Neural cell (in vitro differentiated cells): ENCODE measurements at regions not wholly inside any gene's neighbourhood (a gene's known extent, or its start where the extent isn't known, plus 50 kb on each side); places are given as distances from the start of the nearest gene placed in this dataset.

Experiments used
- EP300 ChIP-seq: fragments of 450-650 bp; conservative IDR thresholded peaks from 2 replicates; pipeline ENCODE4 v1.6.1; 2014; ENCODE audit warnings: antibody characterized with exemption, mild to moderate bottlenecking, moderate library complexity; ENCODE audit not compliant: poor library complexity, severe bottlenecking
- EZH2 ChIP-seq: fragments of 200-600, 300-800 bp; shearing (Covaris generic), sonication (generic); IDR thresholded peaks from 2 replicates; pipeline ENCODE4 v1.6.1; 2014; ENCODE audit warnings: antibody characterized with exemption, low read length, borderline replicate concordance, mild to moderate bottlenecking; ENCODE audit not compliant: insufficient read depth, poor library complexity, severe bottlenecking
- POLR2AphosphoS5 ChIP-seq: IDR thresholded peaks from 2 replicates; pipeline ENCODE4 v1.6.1; 2012
- RAD21 ChIP-seq: fragments of 450-650 bp; conservative IDR thresholded peaks from 2 replicates; pipeline ENCODE4 v1.6.1; 2014; ENCODE audit warnings: antibody characterized with exemption, mild to moderate bottlenecking, moderate library complexity
- REST ChIP-seq: IDR thresholded peaks from 2 replicates; pipeline ENCODE4 v1.6.1; 2012; ENCODE audit warnings: borderline replicate concordance
- SMC3 ChIP-seq: fragments of 450-650 bp; conservative IDR thresholded peaks from 2 replicates; pipeline ENCODE4 v1.6.1; 2014; ENCODE audit warnings: antibody characterized with exemption, mild to moderate bottlenecking, moderate library complexity; ENCODE audit not compliant: poor library complexity
- TAF1 ChIP-seq: IDR thresholded peaks from 2 replicates; pipeline ENCODE4 v1.6.1; 2012; ENCODE audit warnings: low read depth
- TF ChIP-seq, protein P1 (sequence below): fragments of 450-650 bp; IDR thresholded peaks from 2 replicates; pipeline ENCODE4 v1.5.1; 2014; ENCODE audit warnings: antibody characterized with exemption, mild to moderate bottlenecking, moderate library complexity; ENCODE audit not compliant: poor library complexity, severe bottlenecking

DNA sequence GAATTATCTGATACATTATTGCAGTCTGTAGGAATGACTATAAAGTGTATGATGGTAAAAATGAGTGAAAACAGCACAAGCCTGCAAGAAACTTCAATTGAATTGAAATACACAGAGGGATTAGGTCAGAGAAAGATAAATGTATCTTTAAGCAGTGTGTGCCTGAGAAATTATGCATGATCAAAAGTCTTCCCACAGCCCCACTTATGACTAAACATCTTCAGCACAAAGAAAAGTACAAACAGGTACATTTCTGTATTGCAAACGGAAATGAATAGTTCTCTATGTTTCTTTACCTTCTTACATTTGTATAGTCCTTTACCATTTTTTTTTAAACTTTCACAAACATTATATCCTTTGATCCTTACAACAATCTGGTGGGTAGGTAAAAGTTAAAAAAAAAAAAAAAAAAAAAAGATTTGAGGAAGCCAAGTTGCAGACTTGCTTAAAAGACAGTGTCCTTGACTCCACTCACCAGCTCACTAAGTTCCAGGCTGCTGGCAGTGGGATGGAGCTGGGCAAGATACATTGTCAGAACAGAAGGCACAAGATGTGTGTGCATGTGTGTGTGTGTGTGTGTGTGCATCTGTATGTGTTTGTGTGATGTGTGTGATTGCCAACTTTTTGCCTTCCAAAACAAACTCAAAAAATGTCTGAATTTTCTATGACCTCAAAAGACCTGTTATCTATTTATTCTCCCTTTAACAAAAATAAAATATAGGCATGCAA is 423.7 kb upstream of the ACVR2A start:
- TF ChIP-seq, protein P1, sequence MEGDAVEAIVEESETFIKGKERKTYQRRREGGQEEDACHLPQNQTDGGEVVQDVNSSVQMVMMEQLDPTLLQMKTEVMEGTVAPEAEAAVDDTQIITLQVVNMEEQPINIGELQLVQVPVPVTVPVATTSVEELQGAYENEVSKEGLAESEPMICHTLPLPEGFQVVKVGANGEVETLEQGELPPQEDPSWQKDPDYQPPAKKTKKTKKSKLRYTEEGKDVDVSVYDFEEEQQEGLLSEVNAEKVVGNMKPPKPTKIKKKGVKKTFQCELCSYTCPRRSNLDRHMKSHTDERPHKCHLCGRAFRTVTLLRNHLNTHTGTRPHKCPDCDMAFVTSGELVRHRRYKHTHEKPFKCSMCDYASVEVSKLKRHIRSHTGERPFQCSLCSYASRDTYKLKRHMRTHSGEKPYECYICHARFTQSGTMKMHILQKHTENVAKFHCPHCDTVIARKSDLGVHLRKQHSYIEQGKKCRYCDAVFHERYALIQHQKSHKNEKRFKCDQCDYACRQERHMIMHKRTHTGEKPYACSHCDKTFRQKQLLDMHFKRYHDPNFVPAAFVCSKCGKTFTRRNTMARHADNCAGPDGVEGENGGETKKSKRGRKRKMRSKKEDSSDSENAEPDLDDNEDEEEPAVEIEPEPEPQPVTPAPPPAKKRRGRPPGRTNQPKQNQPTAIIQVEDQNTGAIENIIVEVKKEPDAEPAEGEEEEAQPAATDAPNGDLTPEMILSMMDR: no peak
- TF ChIP-seq EP300: no peak
- TF ChIP-seq TAF1: no peak
- no peak for TF ChIP-seq EZH2
- no peak for TF ChIP-seq REST
- no peak for TF ChIP-seq RAD21
- TF ChIP-seq SMC3: no peak
- TF ChIP-seq POLR2AphosphoS5: no peak
